Cardiac muscle cell (in vitro differentiated cells and primary cell): ENCODE measurements at regions not wholly inside any gene's neighbourhood (a gene's known extent, or its start where the extent isn't known, plus 50 kb on each side); places are given as distances from the start of the nearest gene placed in this dataset.

Source experiments
- DNase-seq, 2 donors: peaks; one replicate each; pipeline versions ENCODE4 v3.0.0 to v3.0.0-alpha.2; 2010 to 2017; ENCODE audit warnings: low read depth in 1 of 2, low spot score in 1 of 2
- H3K27ac ChIP-seq: fragments of 200-600 bp; sonication (generic); 2 replicates; pipeline ENCODE4 v1.5.1; 2016
- H3K27me3 ChIP-seq: fragments of 200-600 bp; sonication (generic); 2 replicates; pipeline ENCODE4 v1.6.0; 2016; ENCODE audit warnings: control low read depth
- H3K36me3 ChIP-seq: fragments of 200-600 bp; sonication (generic); 2 replicates; pipeline ENCODE4 v1.5.1; 2016; ENCODE audit warnings: control low read depth
- H3K4me1 ChIP-seq: fragments of 200-600 bp; sonication (generic); 2 replicates; pipeline ENCODE4 v1.8.1; 2017; ENCODE audit warnings: low read depth, mild to moderate bottlenecking, mixed run types
- H3K4me3 ChIP-seq: fragments of 200-600 bp; sonication (generic); 2 replicates; pipeline ENCODE4 v1.5.1; 2016; ENCODE audit warnings: mild to moderate bottlenecking
- H3K9me3 ChIP-seq: fragments of 200-600 bp; sonication (generic); 2 replicates; pipeline ENCODE4 v1.5.1; 2017; ENCODE audit warnings: low read depth, mild to moderate bottlenecking, control low read depth
- CTCF ChIP-seq: IDR thresholded peaks from 2 replicates; pipeline ENCODE4 v1.5.1; 2012; ENCODE audit warnings: low read depth, mild to moderate bottlenecking, low read length

- Histone ChIP-seq H3K4me3 (no peak overlapping the region), H3K27ac (no peak overlapping the region), H3K4me1 (no peaks in the 10 kb centered on the region), H3K36me3 (no peaks in the 10 kb centered on the region), H3K27me3 (no peaks in the 10 kb centered on the region), H3K9me3 (no peaks in the 10 kb centered on the region)
- no peak for DNase-seq
- TF ChIP-seq CTCF = no peak
Measured at GRCh38 chr1:235047331-235047871, 81.2 kb downstream of the TOMM20 start.

- Histone ChIP-seq H3K36me3 (no peaks in the 10 kb centered on the region), H3K27ac (no peak overlapping the region), H3K4me3 (no peak overlapping the region), H3K4me1 (no peaks in the 10 kb centered on the region), H3K27me3 (no peaks in the 10 kb centered on the region), H3K9me3 (no peaks in the 10 kb centered on the region)
- no peak for DNase-seq
- TF ChIP-seq CTCF = no peak
Measured at GRCh38 chr1:235045921-235046601, 82.6 kb downstream of the TOMM20 start.

GRCh38 chr1:235045034-235045690 lies 83.5 kb downstream of the TOMM20 start:
- DNase-seq = peak in 1 of 2 donors; percentile 44
- Histone ChIP-seq H3K36me3 (no peaks in the 10 kb centered on the region), H3K4me1 (no peaks in the 10 kb centered on the region), H3K4me3 (no peak overlapping the region), H3K9me3 (no peaks in the 10 kb centered on the region), H3K27me3 (no peaks in the 10 kb centered on the region), H3K27ac (no peak overlapping the region)
- no peak for TF ChIP-seq CTCF

- Histone ChIP-seq H3K36me3 (no peaks in the 10 kb centered on the region), H3K4me3 (no peak overlapping the region), H3K27me3 (no peaks in the 10 kb centered on the region), H3K4me1 (no peaks in the 10 kb centered on the region), H3K27ac (no peak overlapping the region), H3K9me3 (no peaks in the 10 kb centered on the region)
- DNase-seq = no peak
- TF ChIP-seq CTCF = no peak
Measured at GRCh38 chr1:235043234-235043633, 85.4 kb downstream of the TOMM20 start.

GRCh38 chr1:235038701-235039100 lies 89.9 kb downstream of the TOMM20 start:
- H3K27me3 ChIP-seq = no peaks in the 10 kb centered on the region
- H3K27ac ChIP-seq = no peak overlapping the region
- no peak for DNase-seq
- H3K4me3 ChIP-seq = no peak overlapping the region
- no peaks in the 10 kb centered on the region for H3K9me3 ChIP-seq
- no peak for TF ChIP-seq CTCF
- H3K36me3 ChIP-seq = no peaks in the 10 kb centered on the region
- no peaks in the 10 kb centered on the region for H3K4me1 ChIP-seq
